OCI-LY3 (cell line): ENCODE measurements at regions not wholly inside any gene's neighbourhood (a gene's known extent, or its start where the extent isn't known, plus 50 kb on each side); places are given as distances from the start of the nearest gene placed in this dataset.

ENCODE experiments used
- CTCF ChIP-seq: fragments of 200-600, 300-600 bp; sonication (generic); IDR thresholded peaks from 2 replicates; pipeline ENCODE4 v1.5.1; 2014; ENCODE audit warnings: antibody characterized with exemption, low read length, low read depth
- EZH2phosphoT487 ChIP-seq: fragments of 200-600 bp; shearing (Covaris generic); IDR thresholded peaks from 2 replicates; pipeline ENCODE4 v1.6.1; 2018; ENCODE audit warnings: antibody characterized with exemption, mixed run types, low read depth

- no peak for TF ChIP-seq CTCF
- no peak for TF ChIP-seq EZH2phosphoT487
Measured at GRCh38 chr10:10307551-10307950, 710.1 kb upstream of the CELF2 start.
